ENCODE measurements at regions not wholly inside any gene's neighbourhood (a gene's known extent, or its start where the extent isn't known, plus 50 kb on each side); places are given as distances from the start of the nearest gene placed in this dataset.
"Not testable (repeated sequence)": the region's sequence is repeated elsewhere in the genome, so short reads cannot be mapped to it uniquely, and the experiment has no call there.

DNA sequence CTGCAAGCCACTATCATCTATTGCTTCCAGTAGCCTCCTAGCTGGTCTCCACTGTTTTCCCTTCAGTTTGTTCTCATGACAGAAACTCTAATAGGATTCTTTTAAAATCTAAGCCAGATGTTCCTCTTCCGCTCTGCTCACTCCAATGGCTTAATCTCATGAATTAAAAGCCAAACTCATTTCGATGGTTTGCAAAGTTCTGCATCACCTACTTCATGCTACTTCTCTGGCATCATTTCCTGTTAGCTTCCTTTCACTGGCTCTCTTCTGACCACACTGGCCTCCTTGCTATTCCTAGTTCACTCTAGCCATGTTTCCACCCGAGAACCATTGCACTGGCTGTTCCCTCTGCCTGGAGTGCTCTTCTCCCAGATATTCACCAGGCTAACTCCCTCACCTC lies 102.0 kb upstream of the LSM6 start:
- no peak for DNase-seq (ENCODE audit: low read depth)

DNA sequence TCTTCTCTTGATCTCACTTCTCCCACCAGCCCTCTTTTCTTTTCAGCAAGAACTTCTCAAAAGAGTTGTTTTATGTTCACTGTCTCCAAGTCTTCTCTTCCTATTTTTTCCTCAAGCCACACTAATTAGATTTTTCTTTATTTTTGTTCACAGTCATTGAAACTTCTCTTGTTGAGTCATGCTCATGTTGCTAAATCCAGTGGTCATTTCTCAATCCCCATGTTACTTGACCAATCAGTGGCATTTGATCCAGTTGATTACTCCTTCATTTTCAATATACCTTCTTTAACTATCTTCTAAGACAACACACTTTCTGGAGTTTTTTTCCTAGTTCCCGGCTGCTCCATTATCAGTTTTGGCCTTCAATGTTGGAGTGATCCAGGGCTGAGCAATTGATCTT lies 103.1 kb upstream of the LSM6 start:
- DNase-seq (ENCODE audit: low read depth) = no peak

DNA sequence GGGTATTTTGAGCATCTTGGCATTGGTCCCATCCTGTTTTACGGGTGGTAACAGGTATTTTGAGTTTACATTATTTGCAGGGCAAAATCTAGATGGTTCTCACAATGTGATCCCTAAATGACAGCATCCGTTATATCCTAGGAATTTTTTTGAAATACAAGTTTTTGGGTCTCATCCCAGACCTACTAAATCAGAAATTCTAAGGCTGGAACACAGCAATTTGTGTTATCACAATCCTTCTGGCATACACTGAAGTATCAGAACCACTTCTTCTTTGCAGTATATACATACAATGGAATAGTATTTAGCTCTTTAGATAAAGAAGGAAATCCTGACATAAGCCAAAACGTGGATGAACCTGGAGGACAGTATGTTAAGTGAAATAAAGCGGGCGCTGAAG lies 104.1 kb upstream of the LSM6 start:
- no peak for DNase-seq (ENCODE audit: low read depth)

DNA sequence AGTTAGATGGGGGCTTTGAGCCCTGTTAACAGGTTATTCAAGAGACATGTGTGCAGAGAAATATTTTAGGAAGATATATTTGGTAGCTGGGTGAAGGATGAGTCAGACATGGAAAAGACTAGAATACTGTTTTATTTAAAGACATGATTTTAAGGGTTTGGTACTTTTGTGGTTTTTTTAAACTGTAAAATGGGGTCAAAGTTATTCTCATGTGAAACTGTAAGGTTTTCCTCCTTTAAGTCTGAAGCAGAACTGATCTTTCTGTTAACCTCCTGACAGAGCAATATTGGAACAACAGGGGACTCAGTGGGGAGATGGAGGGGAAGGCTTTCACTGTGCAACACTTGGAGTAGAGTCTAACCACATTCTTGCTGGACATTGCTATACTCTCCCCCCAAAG lies 112.4 kb upstream of the LSM6 start:
- no peak for DNase-seq (ENCODE audit: low read depth)

DNA sequence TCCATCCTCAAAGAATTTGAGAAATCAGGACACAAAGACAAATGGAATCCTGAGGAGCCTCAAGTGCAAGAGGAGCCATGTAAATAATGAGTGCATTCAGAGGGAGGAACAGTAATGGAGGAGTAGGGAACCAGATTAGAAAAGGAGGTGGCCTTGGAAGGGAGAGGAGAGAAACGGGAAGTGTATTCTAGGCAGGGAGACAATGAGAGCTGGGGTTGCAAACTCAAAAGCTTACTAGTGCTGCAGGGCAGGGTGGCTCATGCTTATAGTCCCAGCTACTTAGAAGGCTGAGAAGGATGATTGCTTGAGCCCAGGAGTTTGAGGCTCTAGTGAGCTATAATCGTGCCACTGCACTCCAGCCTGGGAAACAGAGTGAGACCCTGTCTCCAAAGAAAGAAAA lies 113.2 kb upstream of the LSM6 start:
- no peak for DNase-seq (ENCODE audit: low read depth)

DNA sequence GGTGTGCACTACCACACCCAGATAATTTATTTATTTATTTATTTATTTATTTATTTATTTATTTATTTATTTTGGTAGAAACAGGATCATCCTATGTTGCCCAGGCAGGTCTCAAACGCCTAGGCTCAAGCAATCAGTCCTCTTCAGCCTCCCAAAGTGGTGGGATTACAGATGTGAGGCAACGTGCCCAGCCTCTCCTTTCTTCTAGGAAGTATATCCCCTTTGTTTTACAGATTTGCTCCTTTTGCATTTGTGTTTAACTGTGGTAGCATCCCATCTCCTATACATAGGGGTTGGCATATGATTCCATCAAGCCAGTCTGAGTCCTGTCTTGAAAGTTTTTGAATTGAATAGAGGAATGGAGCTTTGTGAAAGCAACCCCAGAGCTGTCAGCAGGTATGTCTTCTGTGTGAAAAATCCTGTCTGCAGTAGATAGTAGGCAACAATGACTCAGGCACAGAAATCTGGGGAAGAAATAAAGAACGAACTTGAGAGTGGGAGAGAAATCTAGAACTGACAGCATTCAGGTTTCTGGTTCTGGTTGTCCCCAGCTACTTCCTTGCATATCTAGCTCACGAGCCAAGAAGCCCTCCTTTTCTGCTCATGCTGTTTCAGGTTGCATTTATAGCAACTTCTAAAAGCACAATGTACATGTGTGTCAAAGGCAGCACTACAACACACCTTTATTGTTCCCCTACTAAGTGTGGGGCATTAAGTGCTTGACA lies 113.7 kb upstream of the LSM6 start:
- DNase-seq (ENCODE audit: low read depth) = no peak

DNA sequence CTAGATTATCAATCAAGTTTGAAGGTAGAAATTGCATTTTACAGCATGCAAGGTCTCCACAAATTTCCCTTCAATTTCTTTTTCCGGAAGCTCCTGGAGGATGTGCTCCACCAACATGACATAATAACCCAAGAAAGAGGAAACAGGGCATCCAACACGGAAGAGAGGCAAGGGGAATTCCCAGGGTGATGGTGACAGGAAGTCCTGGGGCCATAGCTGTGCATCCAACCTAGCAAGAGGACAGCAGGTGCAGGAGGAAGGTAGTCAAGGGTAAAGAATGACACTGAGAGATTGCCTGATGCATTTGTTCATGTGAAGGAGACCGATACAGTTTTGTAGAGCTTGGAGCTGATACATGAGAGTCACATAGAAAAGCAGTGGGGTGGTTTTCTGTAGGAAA lies 115.7 kb upstream of the LSM6 start:
- no peak for DNase-seq (ENCODE audit: low read depth)

DNA sequence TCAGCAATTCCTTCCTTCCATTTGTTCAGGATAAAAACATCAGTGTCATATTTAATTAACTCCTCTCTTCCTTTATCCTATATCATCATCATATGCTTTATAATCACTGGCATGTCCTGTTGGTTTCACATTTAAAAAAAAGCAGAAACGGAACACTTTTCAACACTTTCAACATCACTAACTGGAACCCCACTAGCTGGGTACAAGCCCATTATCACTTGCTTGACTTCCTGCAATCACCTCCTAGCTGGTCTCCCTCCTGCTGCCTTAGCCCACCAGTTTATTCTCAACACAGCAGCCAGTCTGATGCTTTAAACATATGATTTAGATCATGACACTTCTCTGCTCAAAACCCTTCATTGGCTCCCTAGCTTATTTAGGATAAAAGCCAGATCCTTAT lies 116.4 kb upstream of the LSM6 start:
- no peak for DNase-seq (ENCODE audit: low read depth)

DNA sequence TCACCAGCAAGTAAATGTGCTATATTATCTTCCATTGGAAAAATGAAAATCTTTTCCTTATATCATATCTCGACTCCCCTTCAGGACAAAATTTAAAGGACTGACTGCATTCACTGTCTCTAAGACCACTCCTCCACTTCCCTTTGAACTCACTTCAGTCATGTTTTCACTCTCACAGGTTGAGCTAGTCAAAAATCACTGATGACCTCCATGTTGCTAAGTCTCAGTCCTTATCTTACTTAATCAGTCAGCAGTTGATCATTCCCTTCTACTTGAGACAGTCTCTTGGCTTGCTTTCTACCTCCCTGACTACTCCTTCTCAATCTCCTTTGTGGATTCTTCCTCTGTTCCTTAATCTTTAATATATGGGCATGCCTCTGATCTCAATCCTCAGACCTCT lies 117.0 kb upstream of the LSM6 start:
- no peak for DNase-seq (ENCODE audit: low read depth)

DNA sequence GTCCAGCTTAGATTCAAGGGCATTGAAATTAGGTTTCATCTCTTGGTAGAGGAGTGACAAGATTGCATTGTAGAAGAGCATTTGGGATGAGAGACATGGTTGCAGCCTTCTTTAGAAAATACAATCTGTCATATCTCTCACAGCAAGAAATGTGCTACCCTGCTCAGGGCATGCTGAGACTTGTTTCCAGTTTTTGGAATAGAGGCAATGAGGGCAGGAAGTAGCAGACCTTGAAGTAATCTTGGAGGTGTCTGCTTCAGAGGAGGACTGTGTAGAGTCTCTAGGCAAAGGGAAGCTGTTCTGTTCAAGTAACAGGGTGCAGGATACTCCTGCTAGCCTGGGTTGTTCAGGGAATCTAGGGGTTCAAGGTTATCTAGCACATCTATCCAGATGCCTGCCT lies 116.1 kb upstream of the ZNF827 start:
- no peak for DNase-seq (ENCODE audit: low read depth)

DNA sequence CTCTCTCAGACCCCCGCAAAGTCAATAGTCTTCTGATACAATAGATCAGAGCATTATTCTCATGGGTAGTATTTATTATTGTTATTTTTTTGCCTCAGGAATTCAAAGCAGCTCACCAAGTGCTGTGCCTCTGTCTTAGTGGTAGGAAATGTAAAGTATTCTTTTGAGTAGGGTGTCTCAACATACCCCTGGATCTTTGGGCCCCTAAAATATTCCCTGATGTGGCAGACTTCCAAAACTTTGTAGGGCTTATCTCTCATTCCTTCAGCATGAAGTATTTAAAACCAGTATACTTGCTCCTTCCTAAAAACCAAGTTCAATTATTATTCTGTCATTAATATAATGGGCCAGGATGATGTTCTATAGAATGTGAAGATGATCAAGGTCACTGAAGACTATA lies 115.3 kb upstream of the ZNF827 start:
- no peak for DNase-seq (ENCODE audit: low read depth)

DNA sequence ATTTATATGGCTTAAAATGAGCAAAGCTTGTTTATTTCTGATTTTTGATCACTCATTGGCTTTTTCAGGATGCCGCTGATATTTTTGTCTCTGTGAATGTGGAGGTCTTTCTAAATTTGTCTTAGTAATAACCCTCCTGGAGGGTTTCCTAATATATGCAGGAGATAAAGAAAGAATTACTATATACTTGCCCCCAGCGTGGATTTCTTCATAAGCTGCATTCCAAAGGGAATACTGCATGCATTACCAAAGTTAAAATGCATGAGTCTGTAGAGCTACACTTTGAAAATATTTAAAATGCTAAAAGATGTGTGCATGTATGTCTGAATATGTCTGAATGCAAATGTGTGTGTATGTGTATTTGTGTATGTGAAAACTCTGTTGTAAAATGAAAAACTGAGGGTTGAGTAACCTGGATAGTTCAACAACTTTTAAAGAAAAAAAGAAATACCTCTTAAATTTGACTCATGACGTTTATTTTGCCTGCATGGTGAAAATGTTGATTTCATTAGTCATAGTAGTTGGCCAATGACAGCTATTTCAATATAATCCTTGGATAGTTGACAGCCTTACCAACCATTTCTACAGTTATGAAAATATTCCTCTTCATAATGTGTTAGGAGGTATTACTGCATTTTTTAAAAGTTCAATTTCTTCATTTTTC lies 113.2 kb upstream of the ZNF827 start:
- peak; percentile 20 for DNase-seq (ENCODE audit: low read depth)

DNA sequence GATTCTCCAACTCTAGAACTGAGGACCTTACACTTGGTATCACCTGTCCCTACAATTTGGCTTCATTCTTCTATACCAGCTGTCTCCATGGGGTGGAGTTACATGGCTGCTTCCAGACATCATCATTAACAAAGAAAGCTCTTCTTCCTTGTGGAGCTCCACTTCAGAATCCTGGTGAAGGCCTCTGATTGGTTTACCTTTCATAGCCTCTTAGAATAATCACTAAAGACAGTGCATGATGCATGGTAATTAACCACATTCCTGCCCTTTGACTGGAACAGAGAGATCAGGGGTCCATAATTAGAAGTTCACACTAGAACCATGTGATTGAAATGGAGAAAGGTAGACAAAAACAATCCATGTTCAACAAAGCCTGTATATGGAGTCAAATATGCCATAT lies 112.6 kb upstream of the ZNF827 start:
- no peak for DNase-seq (ENCODE audit: low read depth)

DNA sequence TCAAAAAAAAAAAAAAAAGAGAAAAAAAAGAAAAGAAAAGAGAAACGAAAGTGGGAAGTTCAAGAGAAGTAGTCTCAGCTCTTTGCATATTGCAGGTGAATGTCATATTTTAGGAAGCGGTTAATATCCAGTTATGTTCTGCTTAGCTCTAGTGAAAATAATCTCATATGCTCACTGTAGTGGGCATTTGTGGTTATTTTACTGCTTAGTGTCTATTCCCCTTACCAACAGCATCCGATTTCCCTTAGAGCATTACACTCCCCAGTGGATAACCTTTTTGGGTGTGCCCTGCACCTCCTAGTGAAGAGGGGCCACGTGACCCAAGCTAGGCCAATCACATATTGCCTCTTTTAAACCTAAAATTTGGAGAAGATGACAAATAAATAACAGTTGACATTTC lies 111.2 kb upstream of the ZNF827 start:
- no peak for DNase-seq (ENCODE audit: low read depth)

DNA sequence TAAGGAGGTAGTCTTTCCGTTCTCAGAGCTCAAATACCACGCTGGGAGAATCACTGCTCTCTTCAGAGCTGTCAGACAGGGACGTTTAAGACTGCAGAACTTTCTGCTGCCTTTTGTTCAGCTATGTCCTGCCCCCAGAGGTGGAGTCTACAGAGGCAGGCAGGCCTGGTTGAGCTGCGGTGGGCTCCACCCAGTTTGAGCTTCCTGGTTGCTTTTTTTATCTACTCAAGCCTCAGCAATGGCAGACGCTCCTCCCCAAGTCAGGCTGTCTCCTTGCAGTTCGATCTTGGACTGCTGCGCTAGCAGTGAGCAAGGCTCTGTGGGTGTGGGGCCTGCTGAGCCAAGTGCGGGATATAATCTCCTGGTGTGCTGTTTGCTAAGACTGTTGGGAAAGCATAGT lies 109.1 kb upstream of the ZNF827 start:
- not testable (repeated sequence) for DNase-seq (ENCODE audit: low read depth)

DNA sequence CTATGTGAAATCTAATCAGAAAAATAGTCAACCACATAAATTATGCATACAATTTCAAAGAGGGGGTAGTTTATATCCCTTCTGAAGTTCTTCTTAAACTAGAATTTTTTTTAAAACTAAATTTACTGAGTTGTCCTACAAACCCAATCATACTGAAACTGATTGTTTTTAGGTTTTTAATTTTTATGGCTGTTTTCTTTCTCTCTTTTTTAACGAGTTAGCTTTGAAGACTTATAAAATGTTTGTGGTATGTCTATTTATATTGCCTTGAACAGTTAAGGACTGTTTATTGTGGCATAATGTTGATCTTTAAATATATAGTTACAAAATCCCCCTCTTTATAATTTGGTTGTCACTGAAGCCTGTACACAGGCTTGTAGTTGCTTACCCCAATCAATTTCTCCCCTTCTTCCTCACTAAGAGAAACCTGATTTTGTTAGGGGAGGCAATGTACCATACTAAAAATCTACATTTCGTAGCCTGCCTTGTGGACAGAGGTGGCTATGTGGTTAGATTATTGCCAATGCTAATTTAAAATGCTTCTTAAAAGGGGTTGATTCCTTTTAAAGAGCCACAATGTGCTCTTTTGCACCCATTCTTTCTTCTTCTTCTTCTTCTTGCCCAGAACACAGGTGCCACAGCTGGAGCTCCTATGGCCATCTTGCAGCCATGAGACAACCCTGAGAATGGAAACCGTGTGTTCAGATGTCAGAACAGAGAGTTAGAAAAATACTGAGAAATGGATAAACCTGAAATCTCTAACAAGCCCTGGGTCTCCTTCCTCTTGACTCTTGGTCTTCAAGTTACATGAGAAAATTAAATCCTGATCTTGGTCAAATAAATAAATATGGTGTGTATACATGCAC lies 102.7 kb upstream of the ZNF827 start:
- DNase-seq (ENCODE audit: low read depth) = no peak

DNA sequence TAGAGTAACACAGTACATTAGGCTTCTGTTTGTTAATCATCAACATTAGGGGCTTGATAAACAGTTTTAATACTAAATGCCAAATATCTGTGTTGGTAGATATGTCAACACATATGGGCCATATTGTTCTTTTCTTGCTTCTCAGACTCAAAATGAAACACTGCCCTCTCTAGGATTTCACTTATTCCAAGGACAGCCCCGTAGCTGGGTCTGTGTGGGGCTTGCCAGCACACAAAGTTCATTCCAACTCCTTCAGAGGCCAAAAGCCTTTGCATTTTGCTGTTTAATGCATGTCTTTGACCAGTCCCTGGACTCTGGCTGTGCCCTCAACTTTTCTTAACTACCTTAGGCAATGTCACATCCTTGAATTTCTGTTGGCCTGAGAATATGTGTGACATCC lies 102.0 kb upstream of the ZNF827 start:
- DNase-seq (ENCODE audit: low read depth) = no peak

DNA sequence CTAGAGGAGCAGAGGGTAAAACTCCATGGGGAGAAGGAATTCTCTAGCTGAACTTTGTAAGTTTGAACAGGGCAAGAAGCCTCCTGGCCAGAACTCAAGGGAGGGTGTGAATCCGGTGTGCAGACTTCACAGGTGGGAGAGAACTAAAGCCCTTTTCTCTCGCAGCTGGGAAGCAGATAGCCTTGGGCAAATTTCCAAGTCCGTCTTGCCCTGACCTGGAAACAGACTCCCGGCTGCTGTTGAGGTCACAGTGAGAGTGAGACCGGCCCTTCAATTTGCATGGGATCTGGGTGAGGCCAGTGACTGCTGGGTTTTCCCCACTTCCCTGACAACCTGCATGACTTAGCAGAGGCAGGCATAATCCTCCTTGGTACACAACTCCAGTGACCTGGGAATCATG lies 94.5 kb upstream of the ZNF827 start:
- no peak for DNase-seq (ENCODE audit: low read depth)

DNA sequence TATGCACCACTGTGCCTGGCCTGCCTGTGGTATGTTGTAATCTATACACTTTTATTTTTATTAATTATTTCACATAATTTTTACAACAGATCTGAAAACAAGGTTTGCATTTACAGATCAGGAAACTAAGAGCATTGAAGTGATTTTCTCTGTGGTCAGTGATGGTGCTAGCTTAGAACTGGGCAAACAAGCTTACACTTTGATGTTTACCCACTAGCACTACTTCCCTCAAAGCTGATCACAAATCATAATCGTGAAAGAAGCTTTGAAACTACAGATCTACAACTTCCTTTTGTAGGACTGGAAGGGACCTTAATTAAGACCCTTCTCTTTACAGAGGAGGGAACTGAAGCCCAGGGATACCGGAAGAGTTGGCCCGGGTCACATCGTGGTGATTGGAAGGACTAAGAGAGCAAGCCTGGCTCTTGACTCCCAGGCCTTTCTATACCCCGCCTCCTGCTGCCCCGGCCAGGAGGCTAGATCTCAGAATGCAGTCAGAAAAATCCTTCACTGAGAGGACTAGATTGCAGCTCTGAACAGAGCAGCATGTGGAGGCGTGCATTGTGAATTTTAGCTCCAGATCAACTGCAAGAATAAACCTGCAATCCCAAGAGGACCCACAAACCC lies 93.7 kb upstream of the ZNF827 start:
- no peak for DNase-seq (ENCODE audit: low read depth)

DNA sequence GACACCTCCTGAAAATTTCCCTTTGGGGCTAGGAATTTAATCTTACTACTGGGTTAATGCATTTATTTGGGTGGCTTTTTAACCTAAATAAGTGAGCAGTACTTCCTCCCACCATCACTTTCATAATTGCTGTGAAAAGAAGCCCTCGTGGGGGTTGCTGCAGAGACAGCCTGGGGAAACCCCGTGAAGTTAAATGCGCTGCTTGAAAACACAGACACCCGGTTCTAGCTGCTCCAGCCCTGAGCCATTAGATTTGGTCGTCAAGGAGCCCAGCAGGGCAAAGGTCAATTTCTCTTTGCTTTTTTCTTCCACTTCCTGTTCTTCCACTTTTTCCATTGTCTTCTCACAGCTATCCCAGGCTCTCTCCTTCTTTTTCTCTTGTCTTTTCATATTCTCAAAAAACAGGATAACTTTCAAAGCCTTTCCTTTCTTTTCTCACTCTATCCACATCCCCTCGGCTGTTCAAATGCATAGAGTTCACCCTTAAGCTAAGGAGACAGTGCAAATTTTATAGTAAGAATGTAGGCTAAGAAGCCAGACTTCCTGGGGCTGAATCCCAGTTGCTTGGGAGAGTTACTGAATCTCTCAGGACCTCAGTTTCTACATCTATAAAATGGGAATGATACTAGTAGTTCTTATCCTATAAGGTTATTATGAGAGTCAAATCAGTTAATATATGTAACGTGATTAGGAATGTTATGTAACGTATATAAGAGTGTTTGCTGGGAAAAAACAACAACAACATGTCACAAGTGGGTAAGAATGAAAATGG lies 91.5 kb upstream of the ZNF827 start:
- DNase-seq (ENCODE audit: low read depth) = no peak

DNA sequence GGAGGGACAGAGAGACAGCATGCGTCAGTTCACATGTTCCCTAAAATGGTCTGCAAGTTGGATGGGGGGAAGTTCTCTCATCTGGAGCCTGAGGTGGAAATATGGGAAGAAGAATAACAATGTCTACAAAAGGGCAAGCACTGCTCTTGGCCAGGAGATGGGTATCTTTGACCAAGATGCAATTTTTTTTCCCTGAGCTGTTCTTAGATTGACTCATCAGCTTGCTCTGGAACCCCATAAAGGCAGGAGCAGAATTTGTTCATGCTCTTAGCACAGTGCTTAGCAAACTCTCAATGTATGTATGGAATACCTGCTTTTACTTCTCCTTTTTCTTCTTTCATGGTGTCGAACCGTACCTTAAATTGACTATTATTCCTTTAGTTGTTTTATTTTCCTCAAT lies 90.5 kb upstream of the ZNF827 start:
- no peak for DNase-seq (ENCODE audit: low read depth)

DNA sequence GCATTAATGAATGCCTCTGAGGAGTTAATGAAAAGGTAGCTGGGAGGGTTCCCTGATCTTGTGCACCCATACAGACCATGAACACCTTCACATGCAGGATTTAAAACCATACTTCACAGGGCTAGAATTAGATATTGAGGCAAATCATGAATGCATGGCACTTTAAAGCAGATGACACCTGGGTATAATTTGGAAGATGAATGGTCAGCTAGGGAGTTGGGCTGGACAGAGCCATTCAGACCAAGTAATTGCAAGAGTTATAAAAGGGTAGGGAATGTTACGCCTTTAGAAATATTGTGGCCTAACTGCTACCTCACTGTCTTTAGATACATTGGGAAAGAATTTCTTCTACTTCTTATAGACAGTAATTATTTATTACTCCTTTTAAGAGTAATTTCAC lies 89.1 kb upstream of the ZNF827 start:
- no peak for DNase-seq (ENCODE audit: low read depth)

All from fibroblast of the conjunctiva (primary cell).